Muscle layer of duodenum (tissue), 2 donors: ENCODE measurements at regions not wholly inside any gene's neighbourhood (a gene's known extent, or its start where the extent isn't known, plus 50 kb on each side); places are given as distances from the start of the nearest gene placed in this dataset.

Source experiments
- H3K27ac ChIP-seq: one replicate; pipeline ENCODE4 v1.7.0; 2013; ENCODE audit warnings: mild to moderate bottlenecking, low read length
- H3K27me3 ChIP-seq: one replicate; pipeline ENCODE4 v1.7.0; 2013; ENCODE audit warnings: low read depth, mild to moderate bottlenecking, control low read depth, low read length
- H3K36me3 ChIP-seq, 2 donors: one replicate each; pipeline ENCODE4 v1.7.0; 2013; ENCODE audit warnings: low read length in 2 of 2, control low read depth in 1 of 2, mild to moderate bottlenecking in 1 of 2; ENCODE audit not compliant: insufficient read depth in 2 of 2, control insufficient read depth in 1 of 2
- H3K4me1 ChIP-seq, 2 donors: one replicate each; pipeline ENCODE4 v1.7.0; 2013; ENCODE audit warnings: low read length in 2 of 2, mild to moderate bottlenecking in 2 of 2, control low read depth in 1 of 2, moderate library complexity in 1 of 2; ENCODE audit not compliant: insufficient read depth in 2 of 2, control insufficient read depth in 1 of 2
- H3K4me3 ChIP-seq, 2 donors: one replicate each; pipeline ENCODE4 v1.7.0; 2013; ENCODE audit warnings: low read length in 2 of 2, low read depth in 1 of 2, mild to moderate bottlenecking in 1 of 2
- H3K9me3 ChIP-seq, 2 donors: one replicate each; pipeline ENCODE4 v1.7.0; 2013; ENCODE audit warnings: low read length in 2 of 2, control low read depth in 1 of 2, mild to moderate bottlenecking in 1 of 2; ENCODE audit not compliant: control insufficient read depth in 1 of 2
- donor health status: healthy.

GRCh38 chr16:86292171-86292775 is 218.1 kb upstream of the FOXF1 start:
- no peaks in the 10 kb centered on the region for H3K9me3 ChIP-seq
- peaks cover 0 to 11% of the 10 kb centered on the region in 2 donors for H3K4me1 ChIP-seq
- peaks cover 23% of the 10 kb centered on the region for H3K27me3 ChIP-seq
- H3K36me3 ChIP-seq = no peaks in the 10 kb centered on the region
- H3K4me3 ChIP-seq = no peak overlapping the region
- no peak overlapping the region for H3K27ac ChIP-seq

GRCh38 chr16:86292942-86293341 is 217.4 kb upstream of the FOXF1 start:
- Histone ChIP-seq H3K27me3 (peaks cover 17% of the 10 kb centered on the region), H3K36me3 (no peaks in the 10 kb centered on the region), H3K4me3 (no peak overlapping the region), H3K27ac (no peak overlapping the region), H3K9me3 (no peaks in the 10 kb centered on the region), H3K4me1 (peaks cover 2 to 11% of the 10 kb centered on the region in 2 donors)

GRCh38 chr16:86293906-86294305 is 216.4 kb upstream of the FOXF1 start:
- H3K36me3 ChIP-seq = no peaks in the 10 kb centered on the region
- no peak overlapping the region for H3K27ac ChIP-seq
- no peak overlapping the region for H3K4me3 ChIP-seq
- H3K27me3 ChIP-seq = peaks cover 7% of the 10 kb centered on the region
- H3K9me3 ChIP-seq = no peaks in the 10 kb centered on the region
- H3K4me1 ChIP-seq = peaks cover 4 to 21% of the 10 kb centered on the region in 2 donors

- H3K4me3 ChIP-seq = no peak overlapping the region
- no peaks in the 10 kb centered on the region for H3K36me3 ChIP-seq
- H3K27me3 ChIP-seq = peaks cover 4% of the 10 kb centered on the region
- no peak overlapping the region for H3K27ac ChIP-seq
- H3K9me3 ChIP-seq = no peaks in the 10 kb centered on the region
- peaks cover 4 to 26% of the 10 kb centered on the region in 2 donors for H3K4me1 ChIP-seq
Measured at GRCh38 chr16:86294535-86295196, 215.7 kb upstream of the FOXF1 start.

- Histone ChIP-seq H3K9me3 (no peaks in the 10 kb centered on the region), H3K27ac (no peak overlapping the region), H3K4me3 (no peak overlapping the region), H3K27me3 (no peaks in the 10 kb centered on the region), H3K36me3 (no peaks in the 10 kb centered on the region), H3K4me1 (peaks cover 4 to 37% of the 10 kb centered on the region in 2 donors)
Measured at GRCh38 chr16:86296256-86296655, 214.1 kb upstream of the FOXF1 start.

- Histone ChIP-seq H3K27ac (no peak overlapping the region), H3K4me3 (peak overlapping the region in 1 of 2 donors; percentile 23), H3K36me3 (no peaks in the 10 kb centered on the region), H3K9me3 (no peaks in the 10 kb centered on the region), H3K4me1 (peaks cover 4 to 42% of the 10 kb centered on the region in 2 donors), H3K27me3 (no peaks in the 10 kb centered on the region)
Measured at GRCh38 chr16:86297391-86297790, 212.9 kb upstream of the FOXF1 start.

- peaks cover 4 to 43% of the 10 kb centered on the region in 2 donors for H3K4me1 ChIP-seq
- no peak overlapping the region for H3K27ac ChIP-seq
- no peaks in the 10 kb centered on the region for H3K27me3 ChIP-seq
- H3K9me3 ChIP-seq = no peaks in the 10 kb centered on the region
- H3K36me3 ChIP-seq = no peaks in the 10 kb centered on the region
- peak overlapping the region in 1 of 2 donors; percentile 23 for H3K4me3 ChIP-seq
Measured at GRCh38 chr16:86297866-86298757, 212.2 kb upstream of the FOXF1 start.

- H3K27ac ChIP-seq = peak overlapping the region; percentile 41
- H3K9me3 ChIP-seq = no peaks in the 10 kb centered on the region
- H3K36me3 ChIP-seq = no peaks in the 10 kb centered on the region
- H3K4me3 ChIP-seq = peak overlapping the region in 1 of 2 donors; percentile 23
- no peaks in the 10 kb centered on the region for H3K27me3 ChIP-seq
- peaks cover 4 to 49% of the 10 kb centered on the region in 2 donors for H3K4me1 ChIP-seq
Measured at GRCh38 chr16:86298758-86299134, 211.6 kb upstream of the FOXF1 start.

GRCh38 chr16:86299882-86300610 is 210.3 kb upstream of the FOXF1 start:
- Histone ChIP-seq H3K27ac (no peak overlapping the region), H3K4me3 (no peak overlapping the region), H3K4me1 (peaks cover 4 to 45% of the 10 kb centered on the region in 2 donors), H3K9me3 (no peaks in the 10 kb centered on the region), H3K27me3 (no peaks in the 10 kb centered on the region), H3K36me3 (no peaks in the 10 kb centered on the region)

- Histone ChIP-seq H3K9me3 (no peaks in the 10 kb centered on the region), H3K36me3 (no peaks in the 10 kb centered on the region), H3K4me3 (peak overlapping the region; percentile 24 to 46), H3K27ac (peak overlapping the region; percentile 58), H3K27me3 (no peaks in the 10 kb centered on the region), H3K4me1 (peaks cover 4 to 45% of the 10 kb centered on the region in 2 donors)
Measured at GRCh38 chr16:86300746-86301481, 209.4 kb upstream of the FOXF1 start.
